Stimulated activated CD4-positive, alpha-beta T cell treated with anti-CD3 and anti-CD28 coated beads, Interleukin-4, amount 100 ng/mL, for 24 hours (primary cell): ENCODE measurements at regions not wholly inside any gene's neighbourhood (a gene's known extent, or its start where the extent isn't known, plus 50 kb on each side); places are given as distances from the start of the nearest gene placed in this dataset.
A peak's percentile ranks its signal among the peaks of the same experiment; 100 is the strongest.
"Not testable (repeated sequence)": the region's sequence is repeated elsewhere in the genome, so short reads cannot be mapped to it uniquely, and the experiment has no call there.

Source experiments
- DNase-seq: peaks from one replicate; pipeline ENCODE4 v3.0.0-alpha.2; 2020

GRCh38 chr4:145293658-145294057 lies 113.3 kb upstream of the OTUD4 start:
- DNase-seq, result no peak

- DNase-seq, result no peak
Observed at GRCh38 chr4:145290955-145291354, 110.6 kb upstream of the OTUD4 start.

GRCh38 chr4:145289403-145290076 lies 109.2 kb upstream of the OTUD4 start:
- no peak for DNase-seq

GRCh38 chr4:145287351-145287750 lies 107.0 kb upstream of the OTUD4 start:
- no peak for DNase-seq

GRCh38 chr4:145285928-145286327 lies 105.5 kb upstream of the OTUD4 start:
- no peak for DNase-seq

GRCh38 chr4:145283909-145284308 lies 103.5 kb upstream of the OTUD4 start:
- no peak for DNase-seq

GRCh38 chr4:145281951-145282350 lies 101.6 kb upstream of the OTUD4 start:
- DNase-seq, result no peak

- DNase-seq, result no peak
Observed at GRCh38 chr4:145281224-145281623, 100.8 kb upstream of the OTUD4 start.

GRCh38 chr4:145280541-145280940 lies 100.2 kb upstream of the OTUD4 start:
- DNase-seq, result no peak

- DNase-seq, result no peak
Observed at GRCh38 chr4:145279122-145279960, 99.0 kb upstream of the OTUD4 start.

GRCh38 chr4:145278341-145279121 lies 98.1 kb upstream of the OTUD4 start:
- no peak for DNase-seq

GRCh38 chr4:145277011-145277410 lies 96.6 kb upstream of the OTUD4 start:
- no peak for DNase-seq

GRCh38 chr4:145276050-145276449 lies 95.7 kb upstream of the OTUD4 start:
- DNase-seq, result no peak

- no peak for DNase-seq
Observed at GRCh38 chr4:145271194-145271593, 90.8 kb upstream of the OTUD4 start.

GRCh38 chr4:145266881-145267280 lies 86.5 kb upstream of the OTUD4 start:
- DNase-seq, result no peak

GRCh38 chr4:145260091-145260490 lies 79.7 kb upstream of the OTUD4 start:
- DNase-seq, result no peak

GRCh38 chr4:145255311-145255710 lies 74.9 kb upstream of the OTUD4 start:
- not testable (repeated sequence) for DNase-seq

- no peak for DNase-seq
Observed at GRCh38 chr4:145252190-145252589, 71.8 kb upstream of the OTUD4 start.

GRCh38 chr4:145251391-145251790 lies 71.0 kb upstream of the OTUD4 start:
- DNase-seq, result no peak

GRCh38 chr4:145248971-145249370 lies 68.6 kb upstream of the OTUD4 start:
- DNase-seq, result no peak

- DNase-seq, result no peak
Observed at GRCh38 chr4:145248502-145248901, 68.1 kb upstream of the OTUD4 start.

GRCh38 chr4:145234091-145234706 lies 53.8 kb upstream of the OTUD4 start:
- peak; percentile 74 for DNase-seq
